ENCODE measurements at regions not wholly inside any gene's neighbourhood (a gene's known extent, or its start where the extent isn't known, plus 50 kb on each side); places are given as distances from the start of the nearest gene placed in this dataset.

DNA sequence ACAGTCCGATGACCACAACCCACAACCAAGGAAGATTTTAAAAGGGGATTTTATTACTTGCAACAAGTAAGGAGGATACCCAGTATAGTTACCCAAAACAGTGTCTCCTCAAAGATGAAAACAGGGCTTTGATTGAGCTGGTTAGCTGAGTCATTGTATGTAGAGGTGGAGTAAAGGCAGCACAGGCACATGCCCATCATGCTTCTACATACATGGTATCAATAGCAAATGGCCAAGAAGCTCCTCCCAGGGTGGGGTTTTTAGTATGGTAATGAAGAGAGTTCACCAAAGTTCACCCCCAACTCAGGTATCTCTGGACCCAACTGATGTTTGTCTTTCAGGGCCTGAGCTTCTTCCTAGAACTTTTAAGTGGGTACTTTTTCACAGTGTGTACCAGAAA, 157.1 kb upstream of the CEP126 start:
- TF ChIP-seq EP300 (IDR thresholded peaks at IDR 0.05; ENCODE audit: borderline replicate concordance in 1 of 2, low read depth in 1 of 2, low read length in 1 of 2) = no peak
- TF ChIP-seq SIN3A (IDR thresholded peaks at IDR 0.05; ENCODE audit: borderline replicate concordance, low read depth, low read length) = no peak

Data from SK-N-SH (cell line).